GM21381 (cell line): ENCODE measurements at regions not wholly inside any gene's neighbourhood (a gene's known extent, or its start where the extent isn't known, plus 50 kb on each side); places are given as distances from the start of the nearest gene placed in this dataset.

ENCODE experiments used
- ATAC-seq: cut with Tn5 transposase; IDR thresholded peaks from one replicate; pipeline ENCODE4 v1.9.1; 2021; ENCODE audit warnings: mild to moderate bottlenecking, moderate library complexity; ENCODE audit not compliant: unreplicated experiment

DNA sequence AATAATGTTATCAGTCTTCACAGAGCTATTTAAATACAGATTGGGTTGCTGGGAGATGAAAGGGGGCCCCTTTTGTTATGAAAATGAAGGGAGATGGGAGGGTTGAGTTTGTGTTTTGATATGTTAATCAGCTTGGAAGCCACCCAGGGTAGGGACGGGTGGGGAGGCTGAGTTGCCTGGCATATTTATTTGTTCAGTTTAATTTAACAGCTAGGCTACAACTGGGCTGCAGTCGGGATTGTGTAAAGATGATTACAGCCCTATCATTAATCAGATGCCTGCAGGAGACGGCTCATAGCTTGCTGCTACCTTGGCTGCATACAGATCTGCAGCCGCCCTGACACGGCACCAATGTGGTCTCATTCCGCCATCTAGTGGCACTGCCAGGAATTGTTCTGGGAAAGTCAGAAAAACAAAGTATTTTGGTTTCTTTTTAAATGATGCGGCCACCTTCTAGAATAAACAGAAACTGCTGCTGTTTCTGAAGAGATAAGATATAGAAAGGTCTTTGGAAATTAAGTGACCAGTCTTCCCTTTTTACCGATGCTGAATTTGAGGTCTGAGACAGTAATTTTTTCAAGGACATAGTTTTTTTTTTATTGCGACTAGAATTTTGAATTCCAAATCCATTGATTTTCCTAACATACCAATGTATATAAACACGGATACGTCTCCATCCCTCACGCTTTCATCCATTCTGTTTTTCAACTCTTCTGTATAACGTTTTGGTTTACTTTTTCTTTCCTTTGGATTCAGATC lies 458.0 kb upstream of the ASIC2 start:
- ATAC-seq: no peak

DNA sequence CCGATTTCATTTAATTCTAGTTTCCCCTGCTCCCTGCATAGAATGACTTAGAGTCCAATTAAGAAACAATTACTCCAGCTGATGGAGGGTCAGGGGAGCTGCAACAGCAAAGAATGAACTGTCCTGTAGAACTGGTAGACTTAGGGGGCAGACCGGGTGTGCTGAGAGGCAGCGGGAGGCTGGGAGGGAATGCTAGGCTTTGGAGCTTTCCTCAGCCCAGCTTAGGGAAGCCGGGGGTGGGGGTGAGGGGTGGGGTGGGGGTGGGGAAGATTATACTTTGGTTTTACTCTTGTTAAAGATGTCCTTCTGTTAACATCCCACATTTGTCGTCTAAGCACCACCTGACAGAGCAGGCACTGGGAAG lies 458.6 kb upstream of the ASIC2 start:
- no peak for ATAC-seq

DNA sequence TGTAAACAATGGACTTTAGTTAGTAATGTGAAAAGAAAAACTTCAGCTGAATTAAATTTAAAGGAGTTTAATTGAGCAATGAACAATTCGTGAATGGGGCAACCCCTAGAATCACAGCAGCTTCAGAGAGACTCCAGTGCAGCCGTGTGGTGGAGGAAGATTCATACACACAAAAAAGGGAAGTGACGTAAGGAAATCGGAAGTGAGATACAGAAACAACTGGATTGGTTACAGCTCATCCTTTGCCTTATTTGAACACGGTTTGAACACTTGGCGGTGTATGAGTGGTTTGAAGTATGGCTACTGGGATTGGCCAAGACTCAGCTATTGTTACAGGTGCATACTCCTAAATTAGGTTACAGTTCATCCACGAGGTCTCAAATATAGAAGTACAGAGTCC lies 460.4 kb upstream of the ASIC2 start:
- ATAC-seq: no peak

DNA sequence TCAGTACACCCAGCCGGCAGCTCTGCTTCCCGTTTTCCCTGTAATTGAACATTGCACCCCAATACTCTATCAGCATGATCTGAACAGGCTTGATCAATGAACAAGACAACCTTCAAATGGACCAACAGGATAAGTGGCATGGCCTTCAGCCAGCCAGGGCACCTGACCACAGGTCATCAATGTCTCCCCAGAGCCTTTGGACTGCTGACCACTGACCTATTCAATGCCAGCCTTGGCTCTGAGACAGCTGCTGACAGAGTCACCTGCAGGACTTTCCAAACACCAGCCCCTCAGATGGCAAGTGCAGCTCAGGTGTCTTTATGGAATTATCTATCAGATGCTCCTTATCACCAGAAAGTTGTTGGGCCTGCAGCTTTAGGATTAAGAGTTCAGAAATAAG lies 462.9 kb upstream of the ASIC2 start:
- ATAC-seq: no peak

DNA sequence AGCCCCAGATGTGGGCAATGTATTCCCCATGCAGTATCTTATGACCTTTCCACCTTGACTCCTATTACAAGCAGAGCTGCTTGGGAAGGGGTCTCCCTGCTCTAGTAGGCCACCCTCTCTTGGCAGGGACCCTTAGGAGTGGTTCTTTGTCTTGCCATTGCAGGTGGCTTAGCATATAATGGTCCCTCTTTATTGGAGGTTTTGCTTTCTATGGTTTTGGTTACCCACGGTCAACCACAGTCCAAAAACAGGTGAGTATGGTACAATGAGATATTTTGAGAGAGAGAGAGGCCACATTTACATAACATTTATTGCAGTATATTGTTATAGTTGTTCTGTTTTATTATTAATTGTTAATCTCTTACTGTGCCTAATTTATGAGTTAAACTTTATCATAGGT lies 472.8 kb upstream of the ASIC2 start:
- ATAC-seq: no peak

DNA sequence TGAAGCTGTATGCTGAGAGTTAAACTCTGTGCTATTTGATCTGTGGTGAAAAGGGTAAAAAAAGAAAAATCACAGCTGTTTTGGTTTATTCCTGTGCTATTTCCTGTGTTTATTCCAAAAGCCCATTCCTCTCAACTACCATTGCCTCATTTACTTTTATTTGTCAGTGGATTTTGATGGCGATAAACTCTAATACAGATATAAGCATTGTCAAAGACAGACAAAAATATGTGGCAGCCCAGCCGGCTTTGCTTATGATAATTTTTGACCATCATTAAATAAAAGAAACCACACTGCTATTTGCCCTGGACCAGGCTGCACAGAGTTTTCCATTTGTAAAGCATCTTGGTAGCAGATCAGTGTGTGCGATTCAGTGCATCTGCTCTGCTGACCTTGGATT lies 473.6 kb upstream of the ASIC2 start:
- ATAC-seq: no peak

DNA sequence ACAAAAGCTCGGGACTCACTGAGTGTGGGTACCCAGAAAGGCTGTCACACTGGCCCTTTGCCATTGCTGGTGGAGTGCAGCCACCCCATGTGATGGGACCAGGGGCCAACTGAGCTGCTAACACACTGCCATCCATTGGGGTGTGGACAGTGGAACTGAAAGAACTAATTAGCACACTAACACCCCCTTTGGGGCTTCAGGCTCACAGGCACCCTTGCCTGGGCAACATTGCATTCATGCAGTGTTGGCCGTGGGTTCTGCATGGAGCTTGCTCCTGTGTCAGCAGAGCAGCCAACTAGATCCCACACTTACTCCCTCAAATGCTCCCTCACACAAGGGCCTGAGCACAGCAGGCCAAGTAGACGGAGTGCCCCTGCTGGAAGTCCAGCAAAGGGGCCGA lies 476.0 kb upstream of the ASIC2 start:
- ATAC-seq: no peak

DNA sequence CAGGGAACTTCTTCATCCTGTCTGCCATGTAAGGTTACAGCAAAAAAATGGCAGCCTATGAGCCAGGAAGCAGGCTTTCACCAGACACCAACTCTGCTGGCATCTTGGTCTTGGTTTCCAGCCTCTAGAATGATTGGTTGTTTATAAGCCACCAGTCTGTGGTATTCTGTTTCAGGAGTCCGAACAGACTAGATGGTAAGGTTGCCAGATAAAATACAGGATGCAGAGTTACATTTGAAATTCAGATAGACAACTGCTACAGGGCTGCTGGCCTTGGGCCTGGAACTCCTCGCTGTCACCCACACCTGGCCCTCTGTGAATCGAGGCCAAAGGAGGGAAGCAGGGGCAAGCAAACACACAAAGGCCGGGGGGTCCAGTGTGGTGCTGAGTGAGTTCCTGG lies 478.8 kb upstream of the CCL2 start:
- no peak for ATAC-seq

DNA sequence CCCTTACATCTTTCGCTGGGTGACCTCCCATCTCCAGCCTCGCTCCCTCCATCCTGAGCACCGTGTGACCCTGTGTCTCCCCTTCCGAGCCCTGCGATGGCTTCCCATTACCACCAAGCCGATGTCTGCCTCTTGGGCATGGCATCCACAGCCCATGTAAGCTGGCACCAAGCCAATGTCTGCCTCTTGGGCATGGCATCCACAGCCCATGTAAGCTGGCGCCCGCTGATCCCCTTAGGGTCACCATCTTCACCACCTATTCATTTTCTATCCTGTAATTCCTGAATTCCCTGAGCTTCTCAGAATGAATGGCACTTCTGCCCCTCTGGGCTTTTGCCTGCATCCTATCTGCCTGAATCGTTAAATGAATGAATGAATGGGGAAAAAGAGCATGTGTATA lies 478.2 kb upstream of the CCL2 start:
- no peak for ATAC-seq

DNA sequence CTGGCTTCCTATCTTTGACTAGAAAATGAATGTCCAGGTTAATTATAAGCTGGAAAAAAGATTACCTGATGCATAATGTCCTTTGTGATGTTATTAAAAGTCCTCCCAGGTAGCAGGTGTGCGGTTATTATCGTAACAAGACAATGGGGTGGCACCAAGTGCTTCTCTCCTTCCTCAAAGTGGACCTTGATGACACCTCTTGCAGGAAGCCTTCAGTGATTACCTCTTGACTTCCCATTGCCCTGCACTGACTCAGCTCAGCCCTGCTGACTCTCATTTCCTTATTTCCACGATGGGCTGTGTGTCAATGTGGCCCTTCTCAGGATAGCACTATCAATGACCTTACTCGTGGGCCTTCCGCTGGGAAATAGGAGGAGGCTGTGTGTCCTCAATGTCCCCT lies 477.4 kb upstream of the CCL2 start:
- ATAC-seq: no peak

DNA sequence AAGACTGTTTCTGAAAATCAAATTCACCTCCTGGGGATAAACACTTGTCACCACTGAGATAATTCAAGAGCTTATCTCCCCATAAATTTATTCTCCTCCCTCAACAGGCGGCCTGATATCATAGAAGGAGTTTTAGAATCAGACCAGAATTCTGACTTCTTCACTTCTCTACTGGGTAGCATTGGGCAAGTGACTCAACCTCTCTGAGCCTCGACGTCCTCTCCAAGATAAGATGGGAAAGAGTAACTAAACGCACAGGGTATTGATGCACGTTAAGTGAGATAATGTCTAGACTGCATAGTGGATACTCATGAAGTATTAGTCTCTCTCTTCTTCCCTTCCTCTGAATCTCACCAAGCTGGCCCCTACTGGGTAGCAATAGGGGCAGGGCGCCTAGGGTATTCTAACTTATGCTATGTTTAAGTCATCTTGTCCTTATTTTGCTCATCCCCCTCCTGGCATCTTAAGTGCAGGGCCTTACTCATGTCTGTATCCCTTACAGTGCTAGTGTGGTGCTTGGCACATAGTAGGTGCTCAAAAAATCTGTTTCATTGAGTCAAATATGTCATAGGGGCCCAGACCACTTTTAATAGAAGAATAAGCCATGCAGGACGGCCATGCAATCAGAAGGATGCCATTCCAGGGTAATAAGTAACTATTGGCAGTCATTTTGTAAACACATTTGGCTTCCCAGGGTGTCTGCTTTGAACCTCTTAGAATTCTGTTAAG lies 476.4 kb upstream of the CCL2 start:
- no peak for ATAC-seq

DNA sequence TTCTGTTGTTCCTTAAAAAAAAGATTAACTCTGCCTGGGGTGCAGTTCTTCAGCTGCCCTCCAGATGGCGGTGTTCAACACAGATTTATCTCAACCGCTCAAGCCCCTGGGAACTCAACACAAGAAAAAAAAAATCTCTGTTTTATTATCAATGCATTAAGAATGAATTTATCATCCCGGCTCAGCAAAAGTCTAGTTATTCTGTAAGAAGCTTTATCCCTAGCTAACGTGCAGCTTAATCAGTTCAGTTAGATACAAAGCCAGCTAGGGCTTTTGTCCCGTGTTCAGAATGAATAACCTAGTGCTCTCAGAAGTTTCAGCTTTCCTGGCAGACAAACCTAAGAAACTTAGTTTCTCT lies 475.9 kb upstream of the CCL2 start:
- no peak for ATAC-seq

DNA sequence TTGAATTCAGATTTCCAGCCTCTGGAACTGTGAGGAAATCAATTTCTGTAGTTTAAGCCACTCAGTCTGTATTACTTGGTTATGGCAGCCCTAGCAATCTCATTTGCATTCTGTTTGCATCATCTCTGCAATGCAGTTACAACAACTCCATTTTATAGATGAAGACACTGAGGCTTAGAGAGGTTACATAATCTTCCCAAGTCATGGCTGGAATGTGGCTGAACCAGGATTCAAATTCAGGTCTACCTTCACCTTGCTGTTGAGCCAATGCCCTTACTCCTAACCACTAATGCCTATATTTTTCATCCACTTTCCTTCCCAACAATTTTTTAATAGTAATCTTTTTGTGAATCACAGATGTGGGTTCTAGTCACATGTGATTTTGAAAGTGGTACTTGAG lies 469.8 kb upstream of the CCL2 start:
- no peak for ATAC-seq

DNA sequence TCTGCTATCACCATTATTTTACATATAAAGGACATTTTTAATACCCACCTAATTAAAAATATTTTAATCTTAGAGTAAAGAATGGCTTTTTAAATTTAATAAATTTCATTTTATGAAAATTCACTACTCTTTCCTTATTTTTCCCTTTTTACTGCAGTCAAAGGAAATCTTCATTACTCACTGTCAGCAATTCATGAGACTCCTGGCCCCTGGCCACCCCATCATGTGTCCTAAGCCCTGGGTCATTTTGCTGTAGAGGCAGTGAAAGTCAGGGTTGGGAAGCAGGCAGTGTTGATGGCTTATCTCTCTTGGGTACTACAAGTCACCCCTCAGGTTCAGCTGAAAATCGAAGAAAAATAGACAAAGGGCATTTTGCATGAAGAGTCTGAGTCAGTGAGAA lies 468.6 kb upstream of the CCL2 start:
- no peak for ATAC-seq

DNA sequence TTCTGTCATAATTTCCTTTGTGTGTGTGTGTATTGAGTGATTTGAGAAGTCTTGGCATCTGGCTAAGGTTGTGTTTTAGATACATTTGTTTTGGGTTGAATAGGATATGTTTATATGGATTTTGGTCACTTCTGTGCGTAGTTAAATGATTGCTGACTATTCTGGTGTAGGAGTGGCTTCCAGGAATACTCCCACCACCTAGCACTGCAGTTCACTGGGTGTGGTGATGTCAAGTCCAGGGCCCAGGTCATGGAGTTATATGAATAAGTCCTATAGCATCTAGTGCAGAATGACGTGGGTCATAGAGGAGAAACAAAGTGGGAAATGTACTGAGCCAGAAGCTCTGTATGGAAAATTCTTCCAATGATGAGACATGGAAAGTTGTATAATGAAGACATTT lies 465.4 kb upstream of the CCL2 start:
- no peak for ATAC-seq

DNA sequence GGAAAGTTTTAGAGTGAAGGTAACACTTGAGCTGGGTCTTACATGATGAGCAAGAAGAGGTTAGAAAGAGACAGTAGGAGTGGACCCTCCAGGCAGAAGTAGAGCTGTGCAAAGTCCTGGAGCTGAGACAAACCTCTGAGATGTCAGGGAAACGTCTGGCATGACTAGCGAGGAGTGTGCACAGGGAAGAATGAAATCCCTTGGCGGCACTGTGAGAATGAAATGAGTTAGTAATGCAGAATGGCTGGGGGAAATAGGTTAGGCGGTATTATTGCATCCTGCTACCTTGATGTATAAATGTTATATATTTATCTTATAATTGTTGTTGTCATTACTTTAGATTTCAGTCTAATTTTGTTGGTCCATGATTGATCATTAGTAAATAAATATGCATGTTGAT lies 457.9 kb upstream of the CCL2 start:
- ATAC-seq: no peak

DNA sequence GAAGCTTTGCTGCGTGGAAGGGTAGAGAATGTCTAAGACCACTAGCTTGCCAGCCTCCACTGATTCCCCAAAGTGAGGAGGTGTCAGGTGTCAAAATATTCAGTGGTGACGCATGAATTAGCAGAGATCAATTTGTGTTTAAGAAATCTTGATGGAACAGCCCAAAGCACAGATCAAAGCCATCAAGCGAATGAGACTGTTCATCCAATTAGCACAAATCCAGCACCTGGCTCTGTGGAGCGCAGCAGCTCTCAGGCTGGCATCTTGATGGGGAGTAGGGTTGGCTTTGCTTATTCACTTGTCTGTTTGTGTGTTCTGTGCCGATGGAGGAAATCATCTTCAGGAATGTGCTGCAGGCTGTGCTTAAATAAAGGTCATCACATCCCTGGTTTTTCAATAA lies 456.8 kb upstream of the CCL2 start:
- ATAC-seq: no peak

DNA sequence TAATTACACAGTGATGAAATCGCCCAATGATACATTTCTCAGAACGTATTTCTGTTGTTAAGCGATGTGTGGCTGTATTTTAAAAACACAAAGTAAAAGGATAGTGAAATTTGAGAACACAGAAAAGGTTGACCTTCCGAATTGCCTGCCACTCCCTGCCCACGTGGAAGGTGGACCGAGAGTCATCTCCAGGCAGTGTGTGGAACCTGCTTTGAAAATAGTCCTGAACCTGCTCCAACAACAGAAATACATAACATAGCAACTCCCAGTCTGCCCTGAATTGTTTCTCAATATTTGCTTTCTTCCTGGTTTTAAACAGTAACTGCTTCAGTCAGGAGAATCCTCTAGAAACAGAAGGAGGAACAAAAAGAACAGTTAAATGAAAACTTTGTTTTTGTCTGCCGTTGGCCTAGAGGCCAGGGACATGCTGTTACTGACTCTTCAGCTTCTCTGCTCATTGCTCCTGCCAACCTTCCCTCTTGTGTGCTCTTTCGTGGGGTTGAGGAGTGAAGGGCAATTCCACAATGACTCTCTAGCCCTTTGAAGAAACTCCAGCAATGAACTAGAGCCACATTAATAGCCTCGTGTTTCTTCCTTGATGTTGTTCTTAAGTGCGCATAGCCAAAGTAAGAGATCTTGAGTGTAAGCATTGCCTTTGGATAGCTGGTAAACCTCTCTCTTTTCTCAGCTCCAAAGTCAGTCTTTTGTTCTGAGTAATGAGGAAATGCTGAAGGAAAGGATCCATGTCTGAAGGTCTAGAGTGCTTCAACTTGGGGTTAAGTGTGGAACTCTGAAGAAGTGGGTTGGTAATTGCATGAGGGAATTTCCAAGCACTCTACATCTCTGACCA lies 452.5 kb upstream of the CCL2 start:
- no peak for ATAC-seq

DNA sequence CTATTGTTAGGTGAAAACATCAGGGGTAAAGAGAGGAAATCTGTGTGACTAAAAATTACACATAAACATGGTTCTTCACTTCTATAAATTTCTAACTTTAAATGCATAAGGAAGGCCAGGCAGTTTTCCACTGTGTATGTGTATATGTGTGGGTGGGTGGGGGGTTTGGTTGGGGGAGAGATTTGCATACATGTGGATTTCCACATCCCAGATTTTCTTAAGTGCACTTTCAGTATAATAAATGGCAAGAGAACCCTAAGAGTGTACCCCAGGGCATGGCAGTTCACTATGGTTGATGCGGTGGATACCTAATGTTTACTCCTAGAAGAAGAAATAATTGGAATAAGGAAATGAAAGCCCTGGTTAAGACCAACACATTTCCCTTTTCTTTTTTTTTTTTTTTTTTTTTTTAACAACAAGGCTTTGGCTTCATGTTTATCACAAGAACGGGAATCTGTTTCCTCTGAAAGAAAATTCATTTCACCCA lies 451.8 kb upstream of the CCL2 start:
- ATAC-seq: no peak

DNA sequence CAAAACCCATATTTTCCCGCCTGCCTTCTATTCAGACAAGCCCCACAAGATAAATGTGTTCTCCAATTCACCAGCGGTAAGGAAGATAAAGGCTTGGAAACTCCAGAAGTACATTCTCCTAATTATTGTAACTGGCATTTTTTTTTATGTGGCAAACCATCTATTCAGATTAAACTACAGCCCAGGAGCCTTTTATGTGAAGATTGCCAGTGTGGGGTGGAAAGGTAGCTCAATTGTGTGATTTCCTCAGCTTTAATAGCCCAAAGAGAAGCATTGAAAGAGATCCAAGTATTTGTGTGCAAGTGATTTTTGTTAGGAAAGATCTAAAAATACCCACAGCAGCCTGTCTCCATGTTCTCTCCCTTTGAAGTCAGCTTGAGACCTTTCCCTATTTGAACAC lies 451.4 kb upstream of the CCL2 start:
- no peak for ATAC-seq

DNA sequence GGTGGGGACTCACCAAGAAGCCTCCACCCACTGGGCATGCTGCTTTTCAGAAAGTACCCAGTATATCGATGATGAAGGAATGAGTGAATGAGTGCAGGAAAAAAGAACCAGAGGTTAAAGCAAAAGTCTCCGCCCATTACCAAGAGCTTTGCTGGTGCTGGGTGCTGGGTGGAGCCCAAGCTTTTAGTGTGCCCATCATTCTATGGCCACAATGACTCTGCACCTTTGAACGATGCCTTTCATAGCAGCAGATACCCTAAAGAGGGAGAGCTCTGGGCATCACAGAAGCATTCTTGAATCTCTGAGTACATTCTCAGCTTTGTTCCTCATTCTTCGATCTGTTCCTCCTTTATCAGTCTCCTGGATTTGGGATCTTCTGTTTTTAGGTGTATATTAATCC lies 450.7 kb upstream of the CCL2 start:
- ATAC-seq: no peak

DNA sequence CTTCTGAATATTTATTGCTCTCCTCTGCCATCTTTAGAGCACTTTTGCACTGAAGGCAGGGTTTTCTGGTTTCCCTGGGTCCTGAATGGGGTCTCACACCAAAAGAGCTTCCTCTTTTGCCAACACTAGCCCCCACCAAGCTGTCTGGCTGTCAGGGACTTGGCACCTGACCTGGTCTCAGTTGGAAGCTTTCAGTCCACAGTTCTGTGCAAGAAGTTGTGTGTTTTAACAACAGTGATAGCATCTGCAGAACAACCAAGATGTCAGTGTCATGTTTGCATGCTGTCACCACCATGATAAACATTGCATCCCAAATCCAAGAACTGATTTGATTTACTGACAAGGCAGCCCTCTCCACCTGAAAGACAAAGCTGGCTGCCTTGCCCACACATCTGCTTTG lies 448.5 kb upstream of the CCL2 start:
- ATAC-seq: no peak
